ENCODE measurements at regions not wholly inside any gene's neighbourhood (a gene's known extent, or its start where the extent isn't known, plus 50 kb on each side); places are given as distances from the start of the nearest gene placed in this dataset.

- no peak for DNase-seq
Observed at GRCh38 chr6:98574984-98575383, 259.4 kb upstream of the POU3F2 start.

DNA sequence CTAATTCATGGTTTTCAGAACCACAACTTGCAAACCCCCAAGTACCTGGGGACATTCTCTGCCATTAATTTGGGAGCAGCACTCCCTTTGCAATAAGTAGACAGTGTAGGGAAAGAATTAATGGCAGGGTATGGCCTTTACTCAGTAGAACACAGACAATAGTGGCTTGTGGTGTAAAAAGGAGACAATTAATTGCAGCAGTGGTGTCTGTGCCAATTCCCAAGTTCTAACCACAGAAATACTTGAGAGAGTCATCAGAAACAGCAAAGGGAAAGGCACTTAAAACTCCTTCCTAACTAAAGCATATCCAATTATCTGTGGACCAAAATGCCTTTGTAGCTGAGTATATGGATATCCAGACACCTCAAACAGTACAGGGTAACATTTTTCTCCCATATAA, 257.6 kb upstream of the POU3F2 start:
- DNase-seq: no peak

DNA sequence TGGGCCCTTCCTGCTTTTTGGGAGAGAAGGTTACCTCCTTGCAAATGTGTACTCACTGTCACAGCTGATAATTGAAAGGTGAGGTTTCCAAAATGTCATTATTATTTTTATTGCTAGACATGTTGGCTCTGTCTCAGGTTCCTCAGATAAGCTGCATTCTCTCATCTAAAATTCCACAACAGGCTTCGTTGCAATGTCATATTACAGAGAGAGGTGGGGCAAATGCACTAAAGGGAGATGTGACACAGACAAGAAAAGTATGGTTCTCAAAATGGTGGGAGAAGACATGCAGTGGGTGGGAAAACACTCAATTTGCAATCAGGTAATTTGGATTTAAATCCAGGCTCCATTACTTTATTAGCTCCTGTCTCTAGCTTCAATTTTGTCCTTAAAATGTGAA, 256.4 kb upstream of the POU3F2 start:
- no peak for DNase-seq

DNA sequence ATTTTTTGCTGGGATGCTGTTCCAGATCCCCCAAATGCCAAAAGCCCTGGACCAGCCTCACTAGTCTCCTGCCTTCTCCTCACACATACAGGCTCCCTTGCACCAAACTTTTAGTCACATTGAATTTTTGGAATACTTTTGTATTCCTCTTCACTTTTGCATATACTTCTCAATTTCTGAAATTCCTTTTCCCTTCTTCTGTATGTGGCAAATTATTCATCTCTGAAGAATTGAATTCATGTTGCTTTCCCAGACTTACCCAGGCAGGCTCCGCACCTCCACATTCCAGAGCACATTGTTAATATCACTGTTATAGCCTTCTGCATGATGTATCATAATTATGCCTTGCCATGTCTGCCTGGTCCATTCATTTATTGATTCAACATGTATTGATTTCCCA, 255.3 kb upstream of the POU3F2 start:
- DNase-seq: no peak

DNA sequence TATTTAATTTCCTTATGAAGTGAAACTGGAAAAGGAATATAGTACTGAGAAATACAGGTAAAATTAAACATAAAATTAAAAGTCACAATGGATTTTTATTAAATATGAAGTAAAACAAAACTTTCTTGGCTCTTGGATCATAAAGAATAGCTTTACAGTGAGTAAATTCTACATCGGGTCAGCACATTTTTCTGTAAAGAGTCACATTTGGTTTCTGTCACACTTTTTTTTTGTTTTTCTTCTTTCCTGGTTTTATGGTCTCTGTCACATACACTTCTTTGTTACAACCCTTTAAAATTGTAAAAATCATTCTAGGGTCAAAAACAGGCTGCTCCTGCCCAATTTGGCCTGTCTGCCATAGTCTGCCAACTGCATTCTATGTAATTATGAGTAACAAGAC, 254.4 kb upstream of the POU3F2 start:
- no peak for DNase-seq

DNA sequence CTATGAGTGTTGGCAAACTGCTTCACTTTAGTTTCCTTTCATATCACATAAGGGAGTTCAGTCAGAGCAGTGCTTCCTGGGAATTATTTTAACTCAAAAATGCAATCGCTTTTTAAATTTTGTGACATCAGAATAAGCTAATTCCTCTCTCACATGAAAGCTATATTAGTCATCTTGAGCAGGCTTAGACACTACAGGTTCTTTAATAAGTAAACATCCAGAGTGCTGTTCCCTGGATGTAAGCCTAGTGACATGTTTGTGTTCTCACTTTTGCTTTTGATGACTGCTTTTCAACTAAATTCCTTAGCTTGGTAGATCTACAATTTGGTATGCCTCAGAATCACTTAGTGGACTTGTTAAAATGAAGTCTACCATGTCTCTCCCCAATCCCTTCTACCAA, 252.7 kb upstream of the POU3F2 start:
- no peak for DNase-seq

DNA sequence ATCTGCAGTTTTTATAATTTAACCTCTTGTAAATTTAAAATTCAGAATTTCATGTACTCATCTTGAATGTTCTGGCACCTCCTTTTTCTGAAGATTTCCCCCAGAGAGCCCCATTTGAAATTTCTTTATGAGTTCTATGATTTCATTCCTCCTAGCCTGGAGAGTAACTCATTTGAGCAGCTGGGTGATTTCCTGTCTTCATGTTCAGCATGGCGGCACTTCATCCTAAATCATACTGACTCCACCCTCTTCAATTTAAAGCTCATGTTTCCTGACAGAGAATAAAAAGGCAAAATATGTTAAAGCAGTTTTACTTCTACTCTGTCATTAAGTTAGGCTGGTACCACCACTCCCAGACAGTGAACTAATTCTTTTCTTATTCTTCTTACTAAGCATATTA, 250.9 kb upstream of the POU3F2 start:
- no peak for DNase-seq

DNA sequence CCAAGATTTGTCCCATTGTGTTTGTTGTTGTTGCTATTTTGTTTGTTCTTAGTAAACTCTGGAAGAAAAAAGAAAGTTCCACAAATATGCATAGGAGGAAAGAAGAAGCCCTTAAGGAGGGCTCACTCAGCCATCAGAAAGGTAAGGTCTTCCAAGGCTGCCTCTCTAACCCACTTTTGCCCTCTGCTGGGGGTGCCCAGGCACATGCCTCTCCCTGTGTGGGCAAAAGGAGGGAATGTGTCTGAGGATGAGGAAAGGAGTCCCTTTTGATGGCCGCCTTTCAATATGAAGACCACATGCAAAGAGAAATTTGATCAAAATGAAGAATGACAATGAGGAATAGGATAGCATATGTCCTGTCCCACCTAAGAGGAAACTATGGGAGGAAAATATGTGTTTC, 248.2 kb upstream of the POU3F2 start:
- DNase-seq: no peak

DNA sequence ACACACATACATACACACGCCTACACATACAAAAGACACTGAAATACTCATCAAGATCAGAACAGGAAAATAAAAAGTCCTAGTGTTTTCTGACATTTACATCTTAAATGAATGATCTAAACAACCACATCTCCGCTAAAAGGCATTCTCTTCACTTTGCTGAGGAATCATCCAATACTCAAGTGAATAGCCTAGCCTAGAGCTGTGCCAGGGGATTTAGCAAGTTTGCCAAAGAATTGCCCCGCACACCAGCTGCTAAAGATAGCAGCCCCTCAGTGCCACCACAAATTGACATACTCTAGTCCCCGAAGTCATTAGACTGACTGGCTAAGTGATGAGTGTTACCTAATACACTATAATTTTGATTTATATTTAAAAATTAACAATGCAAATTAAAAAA, 246.8 kb upstream of the POU3F2 start:
- DNase-seq: no peak

GRCh38 chr6:98589536-98589935, 244.8 kb upstream of the POU3F2 start:
- no peak for DNase-seq

- no peak for DNase-seq
Observed at GRCh38 chr6:98590136-98590681, 244.2 kb upstream of the POU3F2 start.

DNA sequence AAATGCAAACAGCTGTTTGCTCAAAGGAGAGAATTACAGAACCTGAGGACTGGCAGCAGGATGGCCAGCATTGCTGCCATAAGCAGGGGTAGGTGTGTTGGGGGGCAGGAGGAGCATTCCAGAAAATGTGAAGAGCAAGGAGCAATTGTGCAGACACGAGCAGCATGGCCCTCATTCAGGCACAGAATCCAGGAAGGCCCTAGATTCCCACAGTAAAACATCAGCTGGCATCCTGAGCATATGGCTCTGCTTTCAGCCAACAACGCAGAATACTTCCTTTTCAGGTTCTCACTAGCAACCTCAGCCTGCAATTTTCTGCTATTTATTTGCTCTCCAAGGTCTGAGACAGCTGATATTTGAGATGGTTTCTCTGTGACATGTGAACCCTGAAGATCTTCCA, 243.4 kb upstream of the POU3F2 start:
- DNase-seq: no peak

DNA sequence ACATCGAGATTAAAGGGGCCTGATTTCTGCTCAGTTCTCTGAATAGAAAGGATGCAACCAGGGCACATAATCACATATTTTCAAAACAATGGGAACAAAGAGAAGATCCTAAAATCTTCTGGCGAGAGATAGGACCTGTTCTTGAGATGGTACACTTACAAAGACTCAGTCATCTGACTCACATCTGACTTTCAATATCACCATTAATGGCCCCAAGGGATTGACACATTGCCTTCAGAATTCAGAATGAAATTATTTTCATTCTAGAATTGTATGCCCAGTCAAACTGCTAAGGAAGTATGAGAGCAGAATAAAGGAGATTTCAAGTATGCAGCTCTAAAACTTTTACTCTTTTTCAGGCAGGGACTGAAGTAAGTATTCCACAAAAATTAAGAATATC, 240.7 kb upstream of the POU3F2 start:
- DNase-seq: no peak

GRCh38 chr6:98601716-98602115, 232.7 kb upstream of the POU3F2 start:
- DNase-seq: no peak

GRCh38 chr6:98605705-98606104, 228.7 kb upstream of the POU3F2 start:
- DNase-seq: no peak

DNA sequence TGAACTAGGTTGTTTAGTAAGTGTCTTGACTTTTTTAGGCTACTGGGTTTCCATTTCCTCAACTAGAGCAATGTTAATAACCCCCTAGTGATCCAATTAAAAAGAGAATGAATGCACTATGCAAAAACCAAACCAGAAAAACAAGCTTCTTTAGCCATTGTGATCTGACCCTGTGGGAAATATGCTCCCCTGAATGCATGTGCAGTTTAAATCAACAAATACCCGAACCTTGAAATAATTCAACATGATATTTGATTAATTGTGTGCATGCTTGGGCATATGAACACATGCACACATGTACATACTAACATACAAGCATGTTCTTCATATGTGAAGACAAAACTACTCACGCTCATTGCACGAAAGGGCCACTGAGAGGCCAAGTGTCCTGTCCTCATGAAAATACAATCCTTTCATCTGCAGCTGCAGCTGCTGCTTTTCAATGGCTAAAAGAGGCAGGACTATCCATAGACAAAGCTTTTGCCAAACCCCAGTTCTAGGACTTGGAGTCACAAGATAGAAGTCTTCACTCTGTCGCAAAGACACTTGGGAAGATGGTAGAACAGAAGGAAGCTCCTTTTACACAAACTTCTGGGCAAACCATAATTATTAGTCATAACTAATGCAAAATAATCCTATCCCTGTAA, 207.1 kb upstream of the POU3F2 start:
- DNase-seq: no peak

- DNase-seq: no peak
Observed at GRCh38 chr6:98633886-98634285, 200.5 kb upstream of the POU3F2 start.

GRCh38 chr6:98634569-98634968, 199.8 kb upstream of the POU3F2 start:
- DNase-seq: no peak

DNA sequence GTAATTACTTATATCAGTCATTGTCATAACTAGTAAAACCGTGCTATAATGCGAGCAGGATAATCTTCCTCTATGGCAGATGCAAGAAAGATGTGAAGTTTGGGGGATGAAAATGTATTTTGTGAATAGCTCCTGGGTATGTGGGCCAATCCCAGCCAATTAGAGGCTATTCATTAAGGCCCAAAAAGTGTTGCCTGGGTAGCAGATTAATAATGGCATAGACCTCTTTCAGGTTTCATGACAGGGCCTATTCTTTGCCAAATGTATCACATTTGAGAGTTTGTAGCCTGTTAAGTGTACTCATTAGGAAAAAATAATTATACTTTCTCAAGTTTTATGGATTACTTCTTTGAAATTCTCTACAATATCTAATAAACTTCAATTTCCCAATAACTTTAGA, 199.2 kb upstream of the POU3F2 start:
- DNase-seq: no peak

DNA sequence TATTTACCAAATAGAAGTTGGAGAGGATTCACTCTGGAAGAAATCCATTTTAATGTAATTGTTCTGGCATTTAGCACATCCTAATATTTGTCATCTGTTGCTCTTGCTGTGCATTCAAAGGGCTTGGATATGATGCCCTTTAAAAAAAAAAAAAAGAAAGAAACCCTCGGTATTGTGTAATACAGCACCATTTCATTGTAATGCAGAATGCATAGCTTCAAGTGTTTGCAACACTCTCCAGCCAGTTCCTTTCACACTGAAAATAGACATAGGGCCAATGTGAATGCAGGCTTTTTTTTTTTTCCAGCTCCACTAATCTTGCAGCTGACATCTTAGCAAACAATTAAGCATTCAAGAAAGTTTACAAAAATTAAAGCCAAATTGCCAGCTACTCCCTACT, 197.4 kb upstream of the POU3F2 start:
- no peak for DNase-seq

- DNase-seq: no peak
Observed at GRCh38 chr6:98639089-98639635, 195.2 kb upstream of the POU3F2 start.

- DNase-seq: no peak
Observed at GRCh38 chr6:98640366-98640765, 194.0 kb upstream of the POU3F2 start.

- DNase-seq: no peak
Observed at GRCh38 chr6:98641949-98642719, 192.2 kb upstream of the POU3F2 start.

GRCh38 chr6:98644063-98644462, 190.3 kb upstream of the POU3F2 start:
- no peak for DNase-seq
